Tibial nerve (tissue), 4 donors: ENCODE measurements at regions not wholly inside any gene's neighbourhood (a gene's known extent, or its start where the extent isn't known, plus 50 kb on each side); places are given as distances from the start of the nearest gene placed in this dataset.

Experiments
- DNase-seq, 2 donors: peaks; one replicate each; pipeline ENCODE4 v3.0.0-alpha.2; 2019; ENCODE audit warnings: low spot score in 2 of 2
- H3K27ac ChIP-seq, 4 donors: fragments of 200-600 bp; sonication (generic) in 3 of 4; one replicate each; pipeline ENCODE4 v1.5.1; 2017 to 2019; ENCODE audit warnings: mild to moderate bottlenecking in 1 of 4
- H3K27me3 ChIP-seq, 2 donors: fragments of 200-600 bp; sonication (generic) in 1 of 2; one replicate each; pipeline versions ENCODE4 v1.5.1 to v1.6.0; 2017 to 2019
- H3K36me3 ChIP-seq, 3 donors: fragments of 200-600 bp; sonication (generic); one replicate each; pipeline ENCODE4 v1.5.1; 2018 to 2019
- H3K4me1 ChIP-seq, 4 donors: fragments of 200-600 bp; sonication (generic) in 3 of 4; one replicate each; pipeline ENCODE4 v1.5.1; 2017 to 2019
- H3K4me3 ChIP-seq, 4 donors: fragments of 200-600 bp; sonication (generic) in 3 of 4; one replicate each; pipeline ENCODE4 v1.5.1; 2017 to 2019; ENCODE audit warnings: mild to moderate bottlenecking in 1 of 4, moderate library complexity in 1 of 4
- H3K9me3 ChIP-seq, 4 donors: fragments of 200-600 bp; sonication (generic) in 3 of 4; one replicate each; pipeline ENCODE4 v1.5.1; 2017 to 2019
- EP300 ChIP-seq, 2 donors: sonication (generic); formaldehyde crosslinking; IDR thresholded peaks; one replicate each; pipeline ENCODE4 v1.6.1; 2017; ENCODE audit warnings: antibody characterized with exemption in 2 of 2, mild to moderate bottlenecking in 1 of 2
- POLR2A ChIP-seq, 2 donors: fragments of 450-650 bp; IDR thresholded peaks; one replicate each; pipeline ENCODE4 v1.6.1; 2017; ENCODE audit warnings: antibody characterized with exemption in 2 of 2, mild to moderate bottlenecking in 2 of 2, moderate library complexity in 2 of 2
- WGBS, 2 donors: methylation state at CpG; one replicate each; pipeline ENCODE4 v1.1.5; 2018; 5-methylcytosine and 5-hydroxymethylcytosine counted together
- TF ChIP-seq, protein P1 (sequence below), 5 experiments: fragments of 200-600 bp in 3 of 5; fragments of 450-650 bp in 2 of 5; sonication (generic) in 3 of 5; IDR thresholded peaks; one replicate each; pipeline ENCODE4 v1.5.1; 2016 to 2019; ENCODE audit warnings: antibody characterized with exemption in 5 of 5, mild to moderate bottlenecking in 3 of 5, moderate library complexity in 2 of 5

- no peaks in the 10 kb centered on the region for H3K36me3 ChIP-seq
- no peaks in the 10 kb centered on the region for H3K27me3 ChIP-seq
- WGBS, 2 donors, result 79 to 84% methylated on average over 2 of the region's 2 CpGs
- no peaks in the 10 kb centered on the region for H3K9me3 ChIP-seq
- DNase-seq, result no peak
- TF ChIP-seq EP300 (IDR thresholded peaks at IDR 0.05), result no peak
- TF ChIP-seq, protein P1, sequence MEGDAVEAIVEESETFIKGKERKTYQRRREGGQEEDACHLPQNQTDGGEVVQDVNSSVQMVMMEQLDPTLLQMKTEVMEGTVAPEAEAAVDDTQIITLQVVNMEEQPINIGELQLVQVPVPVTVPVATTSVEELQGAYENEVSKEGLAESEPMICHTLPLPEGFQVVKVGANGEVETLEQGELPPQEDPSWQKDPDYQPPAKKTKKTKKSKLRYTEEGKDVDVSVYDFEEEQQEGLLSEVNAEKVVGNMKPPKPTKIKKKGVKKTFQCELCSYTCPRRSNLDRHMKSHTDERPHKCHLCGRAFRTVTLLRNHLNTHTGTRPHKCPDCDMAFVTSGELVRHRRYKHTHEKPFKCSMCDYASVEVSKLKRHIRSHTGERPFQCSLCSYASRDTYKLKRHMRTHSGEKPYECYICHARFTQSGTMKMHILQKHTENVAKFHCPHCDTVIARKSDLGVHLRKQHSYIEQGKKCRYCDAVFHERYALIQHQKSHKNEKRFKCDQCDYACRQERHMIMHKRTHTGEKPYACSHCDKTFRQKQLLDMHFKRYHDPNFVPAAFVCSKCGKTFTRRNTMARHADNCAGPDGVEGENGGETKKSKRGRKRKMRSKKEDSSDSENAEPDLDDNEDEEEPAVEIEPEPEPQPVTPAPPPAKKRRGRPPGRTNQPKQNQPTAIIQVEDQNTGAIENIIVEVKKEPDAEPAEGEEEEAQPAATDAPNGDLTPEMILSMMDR (IDR thresholded peaks at IDR 0.05), result no peak
- TF ChIP-seq POLR2A (IDR thresholded peaks at IDR 0.05), result no peak
- no peaks in the 10 kb centered on the region for H3K4me1 ChIP-seq
- H3K4me3 ChIP-seq, result no peak overlapping the region
- no peak overlapping the region for H3K27ac ChIP-seq
Observed at GRCh38 chr3:76300746-76301145, 515.4 kb upstream of the ZNF717 start.

DNA sequence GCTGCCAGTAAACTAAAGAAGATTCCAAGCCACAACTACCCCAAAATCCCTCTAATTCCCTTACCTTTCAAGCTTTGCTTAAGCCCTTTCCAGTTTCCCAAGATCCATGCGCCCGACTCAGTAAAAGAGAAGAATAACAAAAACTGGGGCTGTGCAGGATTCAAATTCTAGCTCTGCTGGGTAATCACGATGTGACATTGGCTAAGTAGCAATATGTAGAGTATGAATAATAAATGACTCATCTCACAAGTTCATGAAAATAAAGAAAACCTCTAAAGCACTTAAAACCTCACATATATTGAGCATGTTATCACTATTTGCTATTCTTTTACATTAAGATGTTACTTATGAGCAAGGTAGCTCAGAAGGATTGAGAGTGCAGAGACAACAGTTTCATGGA is 522.2 kb upstream of the ZNF717 start:
- Histone ChIP-seq H3K9me3 (no peaks in the 10 kb centered on the region), H3K4me1 (no peaks in the 10 kb centered on the region), H3K36me3 (no peaks in the 10 kb centered on the region), H3K4me3 (no peak overlapping the region), H3K27me3 (no peaks in the 10 kb centered on the region), H3K27ac (no peak overlapping the region)
- WGBS, 2 donors, result 82 to 91% methylated on average over 3 of the region's 3 CpGs
- TF ChIP-seq EP300 (IDR thresholded peaks at IDR 0.05) (no peak), POLR2A (IDR thresholded peaks at IDR 0.05) (no peak)
- TF ChIP-seq, protein P1 (IDR thresholded peaks at IDR 0.05), result no peak
- DNase-seq, result no peak

DNA sequence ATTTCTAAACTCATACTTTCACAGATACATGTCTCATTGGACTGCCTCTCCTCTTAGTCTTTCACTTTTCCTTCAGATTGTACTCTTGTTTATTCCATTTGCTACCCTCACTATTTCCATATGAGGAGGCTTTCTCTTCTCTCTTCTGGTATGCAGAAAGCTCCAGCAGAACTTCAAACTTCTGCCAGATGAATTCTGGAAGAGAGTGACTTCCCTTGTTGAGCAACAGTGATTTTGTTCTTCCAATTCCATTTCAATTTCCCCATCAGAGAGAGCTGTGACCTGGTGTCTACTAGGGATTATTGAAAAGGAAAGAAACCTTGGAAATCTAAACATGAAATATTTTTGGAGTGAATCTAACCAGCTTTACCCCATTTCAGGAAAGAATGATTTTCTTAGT is 523.2 kb upstream of the ZNF717 start:
- TF ChIP-seq POLR2A (IDR thresholded peaks at IDR 0.05) (no peak), EP300 (IDR thresholded peaks at IDR 0.05) (no peak)
- TF ChIP-seq, protein P1 (IDR thresholded peaks at IDR 0.05), result no peak
- Histone ChIP-seq H3K4me1 (no peaks in the 10 kb centered on the region), H3K36me3 (no peaks in the 10 kb centered on the region), H3K27me3 (no peaks in the 10 kb centered on the region), H3K4me3 (no peak overlapping the region), H3K9me3 (no peaks in the 10 kb centered on the region), H3K27ac (no peak overlapping the region)
- DNase-seq, result no peak

- DNase-seq, result no peak
- WGBS, 2 donors, result 73 to 77% methylated on average over 8 of the region's 8 CpGs
- Histone ChIP-seq H3K36me3 (no peaks in the 10 kb centered on the region), H3K4me3 (no peak overlapping the region), H3K27me3 (no peaks in the 10 kb centered on the region), H3K9me3 (no peaks in the 10 kb centered on the region), H3K4me1 (no peaks in the 10 kb centered on the region), H3K27ac (no peak overlapping the region)
- TF ChIP-seq EP300 (IDR thresholded peaks at IDR 0.05) (no peak), POLR2A (IDR thresholded peaks at IDR 0.05) (no peak)
- TF ChIP-seq, protein P1 (IDR thresholded peaks at IDR 0.05), result no peak
Observed at GRCh38 chr3:76310089-76310488, 524.7 kb upstream of the ZNF717 start.

DNA sequence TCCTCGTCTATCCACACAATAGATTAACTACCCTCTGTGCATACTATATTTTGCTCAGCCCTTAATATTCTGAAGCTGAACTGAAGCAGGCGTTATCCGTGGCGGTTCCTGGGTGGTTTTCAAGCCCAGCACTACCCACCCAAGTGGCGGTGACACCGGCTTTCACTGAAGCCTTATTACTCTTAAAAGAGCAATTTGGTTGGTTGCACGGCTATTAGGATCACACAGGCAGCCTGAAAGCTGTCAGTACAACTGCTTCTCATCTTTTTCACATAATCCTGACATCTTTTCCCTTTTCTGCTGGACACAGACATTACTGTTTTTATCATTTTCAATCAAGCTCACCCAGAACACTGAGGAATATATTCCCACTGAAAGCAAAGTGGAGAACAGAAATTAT is 525.3 kb upstream of the ZNF717 start:
- 40 to 44% methylated on average over 7 of the region's 7 CpGs for WGBS, 2 donors

More for the DNA sequence above, 525.3 kb upstream of the ZNF717 start:
- Histone ChIP-seq H3K4me1 (no peaks in the 10 kb centered on the region), H3K4me3 (no peak overlapping the region), H3K36me3 (no peaks in the 10 kb centered on the region), H3K27ac (no peak overlapping the region), H3K27me3 (no peaks in the 10 kb centered on the region), H3K9me3 (no peaks in the 10 kb centered on the region)
- DNase-seq, result no peak
- TF ChIP-seq, protein P1 (IDR thresholded peaks at IDR 0.05), result no peak
- TF ChIP-seq EP300 (IDR thresholded peaks at IDR 0.05) (no peak), POLR2A (IDR thresholded peaks at IDR 0.05) (no peak)
